ENCODE measurements at regions not wholly inside any gene's neighbourhood (a gene's known extent, or its start where the extent isn't known, plus 50 kb on each side); places are given as distances from the start of the nearest gene placed in this dataset.

GRCh38 chr12:45599196-45599595 is 130.3 kb upstream of the ARID2 start:
- TF ChIP-seq SMC3 (conservative IDR thresholded peaks at IDR 0.05; ENCODE audit: poor library complexity) (no peak), CTCF (IDR thresholded peaks at IDR 0.05; ENCODE audit: poor library complexity, severe bottlenecking) (no peak), EZH2 (IDR thresholded peaks at IDR 0.05; ENCODE audit: borderline replicate concordance, insufficient read depth, low read length, poor library complexity, severe bottlenecking) (no peak), POLR2AphosphoS5 (IDR thresholded peaks at IDR 0.05) (no peak), REST (IDR thresholded peaks at IDR 0.05; ENCODE audit: borderline replicate concordance) (no peak)

Measured in neural cell (in vitro differentiated cells).